ENCODE measurements at regions not wholly inside any gene's neighbourhood (a gene's known extent, or its start where the extent isn't known, plus 50 kb on each side); places are given as distances from the start of the nearest gene placed in this dataset.

DNA sequence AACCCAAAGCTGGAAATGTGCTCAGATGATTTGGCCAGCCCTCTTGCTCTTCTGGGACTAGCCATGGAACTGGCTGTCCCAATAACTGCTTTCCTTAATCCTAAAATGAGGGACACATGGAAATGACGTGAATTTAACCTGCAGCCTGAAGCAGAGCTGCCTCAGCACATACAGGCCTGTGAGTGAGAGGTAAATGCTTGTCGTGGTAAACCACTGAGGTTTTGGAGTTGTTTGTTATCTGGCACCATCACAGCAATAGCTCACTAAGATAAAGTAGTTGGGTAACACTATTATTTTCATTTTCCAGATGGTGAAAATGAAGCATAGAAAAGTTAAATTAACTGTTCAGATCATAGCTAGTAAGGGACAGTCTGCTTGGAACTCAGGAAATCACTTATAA is 333.4 kb upstream of the CHD6 start:
- DNase-seq (ENCODE audit: low read depth, low spot score) = no peak

DNA sequence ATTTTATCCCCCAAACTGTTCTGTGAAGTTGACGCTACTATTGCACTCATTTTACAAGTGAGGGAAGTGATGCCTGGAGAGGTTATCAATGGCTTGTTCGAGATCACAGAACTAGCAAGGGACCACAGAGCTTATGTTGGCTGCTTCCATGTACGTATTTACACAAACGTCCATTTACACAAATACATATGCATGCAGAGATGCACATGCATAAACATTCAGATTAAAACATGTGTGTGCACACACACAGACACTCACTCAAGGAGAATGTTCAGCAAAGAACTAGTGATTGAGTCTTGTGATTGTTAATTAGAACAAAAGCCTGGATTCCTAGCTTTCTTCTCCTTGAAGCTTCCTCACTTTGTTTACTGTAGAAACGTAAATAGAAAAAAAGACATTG is 321.5 kb upstream of the CHD6 start:
- no peak for DNase-seq (ENCODE audit: low read depth, low spot score)

DNA sequence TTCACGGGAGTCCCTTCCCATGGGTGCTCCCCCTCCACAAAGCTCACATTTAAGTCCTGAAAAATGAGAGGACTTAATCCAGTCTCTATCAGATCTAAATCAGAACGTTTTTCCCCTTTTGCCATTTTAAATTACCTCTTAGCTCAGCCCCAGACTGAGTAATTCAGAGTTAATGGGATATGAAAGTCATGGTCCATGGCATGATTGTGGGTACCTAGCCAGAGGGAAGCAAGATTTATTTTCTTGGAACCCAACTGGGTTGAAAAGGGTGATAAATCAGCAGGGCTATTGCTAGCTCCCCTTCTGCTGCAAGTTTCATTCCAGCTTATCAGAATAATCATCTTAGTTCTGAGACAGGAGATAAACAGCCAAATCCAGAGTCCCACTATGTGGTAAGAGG is 320.2 kb upstream of the CHD6 start:
- DNase-seq (ENCODE audit: low read depth, low spot score) = no peak

DNA sequence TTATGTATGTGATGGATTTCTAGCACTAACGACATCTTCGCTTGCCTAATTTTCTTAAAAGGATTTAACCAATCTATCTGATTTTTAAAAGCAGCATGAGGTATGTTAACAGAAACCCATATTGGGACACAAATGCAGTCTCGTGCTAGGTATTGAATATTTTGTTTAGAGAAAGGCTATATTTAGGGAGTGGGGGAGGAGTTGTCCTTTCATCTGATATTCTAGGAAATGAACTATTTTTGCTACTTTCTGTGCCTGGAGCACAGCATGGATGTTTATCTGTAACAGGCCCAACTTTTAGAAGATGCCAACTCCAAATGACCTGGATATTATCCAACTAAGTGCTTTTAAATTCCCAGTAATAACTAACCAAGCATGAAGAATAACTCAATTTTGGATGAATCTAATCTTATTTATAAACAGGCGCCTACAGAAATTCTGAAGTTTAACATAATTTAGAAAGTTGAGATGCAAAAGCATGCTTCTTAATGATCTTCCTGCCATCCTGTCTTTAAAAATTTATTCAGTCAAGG is 317.1 kb upstream of the CHD6 start:
- DNase-seq (ENCODE audit: low read depth, low spot score) = no peak

DNA sequence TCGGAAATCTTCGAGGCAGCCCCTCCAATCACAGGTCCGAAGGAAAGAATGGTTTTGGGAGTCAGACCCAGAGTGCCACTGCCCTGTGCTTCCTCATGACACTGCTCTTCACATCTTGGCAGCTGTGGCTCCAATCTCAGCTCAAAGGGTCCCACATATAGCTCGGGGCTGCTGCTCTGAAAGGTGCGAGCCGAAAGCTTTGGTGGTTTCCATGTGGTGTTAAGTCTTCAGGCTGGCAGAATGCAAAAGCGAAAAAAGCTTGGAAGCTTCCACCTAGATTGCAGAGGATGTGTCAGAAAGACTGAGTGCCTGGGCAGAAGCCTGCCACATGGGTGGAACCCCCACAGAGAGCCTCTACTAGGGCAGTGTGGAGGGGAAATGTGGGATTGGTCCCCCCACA is 314.3 kb upstream of the CHD6 start:
- no peak for DNase-seq (ENCODE audit: low read depth, low spot score)

DNA sequence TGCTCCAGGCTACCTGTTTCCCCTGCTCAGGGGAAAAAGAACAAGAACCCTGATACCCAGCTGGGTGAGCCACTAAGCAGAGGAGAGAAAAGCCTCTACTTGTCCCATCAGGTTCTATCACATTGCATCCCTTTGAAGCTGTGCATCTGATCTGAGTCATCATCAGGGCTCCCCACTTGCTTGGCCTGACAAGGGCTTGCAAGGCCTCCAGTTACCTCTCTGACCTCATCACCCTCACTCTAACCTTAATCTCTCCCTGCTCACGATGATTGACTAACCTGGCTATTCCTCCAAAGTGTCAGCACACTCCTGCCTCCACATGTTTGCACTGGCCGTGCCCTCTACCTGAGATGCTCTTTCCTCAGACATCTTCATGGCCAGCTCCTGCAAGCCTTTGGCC is 309.5 kb upstream of the CHD6 start:
- DNase-seq (ENCODE audit: low read depth, low spot score) = no peak

DNA sequence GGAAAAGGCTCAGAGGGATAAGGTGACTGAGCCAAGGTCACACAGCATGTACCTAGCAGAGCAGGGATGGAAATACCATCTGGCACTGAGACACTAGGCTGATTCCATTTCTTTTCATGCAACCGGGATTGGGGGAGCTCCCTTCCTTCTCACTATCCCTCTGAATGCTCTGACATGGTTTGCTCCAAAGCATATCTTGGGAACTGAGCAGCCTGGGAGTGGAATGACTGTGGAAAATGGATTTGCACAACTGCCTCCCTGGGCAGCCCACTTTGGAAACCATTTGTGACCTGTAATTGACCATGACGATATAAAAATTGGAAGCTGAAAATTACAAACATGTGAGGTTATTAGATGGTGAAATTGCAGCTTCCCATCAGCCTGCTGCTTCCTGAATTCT is 309.0 kb upstream of the CHD6 start:
- no peak for DNase-seq (ENCODE audit: low read depth, low spot score)

DNA sequence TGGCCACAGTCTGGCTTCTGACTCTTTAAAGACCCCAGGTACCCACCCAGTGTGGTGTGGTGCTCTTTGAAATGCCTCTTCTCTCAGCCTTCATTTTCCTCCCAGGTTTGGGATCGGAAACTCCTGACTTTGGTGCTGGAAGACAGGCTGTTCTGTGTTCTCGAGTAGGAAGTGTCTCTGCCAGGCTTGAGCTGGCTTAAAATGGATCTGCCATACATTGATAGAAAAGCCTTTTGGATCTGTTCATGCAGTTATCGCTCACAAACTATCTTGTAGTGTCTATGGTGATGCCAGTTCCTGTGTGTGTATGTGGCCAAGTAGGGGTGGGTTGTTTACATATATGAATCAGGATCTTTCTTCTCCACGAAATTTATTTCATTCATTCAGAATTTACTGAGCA is 307.3 kb upstream of the CHD6 start:
- no peak for DNase-seq (ENCODE audit: low read depth, low spot score)

DNA sequence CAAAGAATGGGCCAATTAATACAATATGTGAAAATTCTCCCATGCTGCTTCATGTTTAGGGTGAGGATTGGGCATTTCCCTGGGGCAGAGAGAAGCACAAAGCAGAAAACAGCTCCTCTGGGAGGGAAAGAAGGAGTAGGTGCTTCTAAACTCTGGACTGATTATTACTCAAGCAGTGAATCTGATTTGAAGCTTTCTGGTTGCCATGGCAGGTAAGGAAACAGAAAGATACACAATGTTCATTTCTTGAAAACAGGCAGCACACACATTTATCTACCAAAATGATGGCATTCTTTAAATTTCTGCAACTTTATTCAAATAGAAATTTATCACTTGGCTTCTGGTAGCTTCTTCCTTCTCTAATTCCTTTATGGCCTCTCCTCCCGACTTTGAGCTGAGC is 305.4 kb upstream of the CHD6 start:
- DNase-seq (ENCODE audit: low read depth, low spot score) = no peak

DNA sequence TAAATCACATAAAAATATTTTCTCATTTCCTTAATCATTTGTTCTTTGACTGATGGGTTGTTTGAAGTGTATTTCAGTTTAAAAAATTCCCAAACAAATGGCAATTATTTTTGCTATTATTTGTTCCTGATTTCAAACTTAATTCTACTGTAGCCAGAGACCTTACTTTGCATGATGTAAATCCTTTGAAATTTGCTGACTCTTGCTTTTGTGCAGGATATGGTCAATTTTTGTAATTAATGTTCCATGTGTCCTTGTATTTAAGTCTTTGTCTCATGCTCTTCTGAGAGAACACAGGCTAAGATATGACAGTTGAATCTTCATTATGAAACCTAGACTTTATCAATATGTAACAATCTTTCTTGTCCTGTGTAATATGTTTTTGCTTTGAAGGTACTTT is 295.0 kb upstream of the CHD6 start:
- no peak for DNase-seq (ENCODE audit: low read depth, low spot score)

DNA sequence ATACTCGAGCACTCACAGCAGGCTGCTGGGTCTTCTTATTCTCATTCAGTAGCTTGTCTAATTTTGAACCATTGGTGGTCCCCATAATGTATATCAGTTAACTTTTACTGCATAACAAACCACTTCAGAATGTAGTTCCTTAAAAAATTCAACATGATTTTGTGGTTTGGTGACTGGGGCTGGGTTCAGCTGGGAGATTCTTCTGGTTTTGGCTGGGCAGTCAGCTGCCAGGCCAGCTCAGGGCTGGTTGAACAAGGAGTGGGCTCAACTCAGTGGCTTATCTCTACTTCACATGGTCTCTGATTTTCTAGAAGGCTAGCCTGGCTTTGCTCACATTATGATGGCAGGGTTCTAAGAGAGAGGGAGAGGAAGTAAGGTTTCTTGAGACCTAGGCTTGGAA is 292.4 kb upstream of the CHD6 start:
- no peak for DNase-seq (ENCODE audit: low read depth, low spot score)

DNA sequence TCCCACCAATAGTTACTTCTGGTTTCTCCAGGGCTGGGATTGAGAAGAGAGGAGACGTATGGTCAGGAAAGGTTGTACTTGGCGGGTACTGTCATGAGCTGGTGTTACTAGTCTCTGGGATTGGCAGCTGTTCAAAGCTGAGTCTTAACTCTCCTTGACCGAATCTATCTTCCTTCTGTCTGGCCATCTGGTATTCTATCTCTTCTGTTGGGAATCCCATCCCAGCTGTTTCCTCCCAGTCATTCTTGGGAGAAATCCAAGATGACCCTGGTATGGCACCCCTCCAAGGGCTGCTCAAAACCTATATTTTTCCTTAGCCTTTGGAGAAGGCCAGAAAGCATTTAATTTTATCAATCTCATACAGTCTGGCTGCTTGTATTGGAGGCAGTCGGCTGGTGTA is 287.0 kb upstream of the CHD6 start:
- no peak for DNase-seq (ENCODE audit: low read depth, low spot score)

DNA sequence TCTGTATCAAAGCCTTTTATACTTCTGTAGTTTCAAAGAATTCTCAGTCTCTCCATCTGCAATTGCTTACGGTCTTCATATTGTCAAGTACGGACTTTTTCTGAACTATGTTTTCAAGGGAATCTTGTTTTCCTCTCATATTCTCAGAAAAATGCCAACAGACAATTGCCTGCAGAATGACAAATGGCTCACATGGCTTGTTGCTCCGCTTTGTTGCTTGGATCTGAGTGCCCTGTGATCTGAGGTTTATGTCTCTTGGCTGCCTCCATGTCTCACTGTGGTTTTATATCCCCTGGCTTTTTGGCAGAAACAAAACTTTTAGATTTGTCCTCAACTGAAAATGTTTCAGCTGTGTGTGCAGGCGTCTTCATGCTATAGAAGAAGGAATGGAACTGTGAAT is 285.4 kb upstream of the CHD6 start:
- no peak for DNase-seq (ENCODE audit: low read depth, low spot score)

DNA sequence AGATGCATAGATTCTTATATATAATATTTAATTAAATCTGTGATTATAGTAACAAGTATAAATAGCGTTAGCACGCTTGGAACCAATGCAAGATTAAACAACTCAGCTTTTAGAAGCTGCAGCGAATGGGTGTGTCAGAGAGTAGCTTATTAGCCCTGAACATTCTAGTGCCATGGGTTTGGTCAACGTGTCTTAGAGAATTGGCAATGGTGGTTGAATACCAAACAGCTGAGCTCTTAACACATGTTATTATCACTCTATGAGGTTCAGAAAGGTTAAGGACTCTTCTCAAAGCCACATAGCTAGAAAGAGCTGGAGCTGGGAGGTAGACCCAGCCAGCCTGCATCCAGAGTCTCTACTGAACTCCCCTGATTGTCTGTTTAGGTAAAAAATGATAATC is 284.2 kb upstream of the CHD6 start:
- no peak for DNase-seq (ENCODE audit: low read depth, low spot score)

DNA sequence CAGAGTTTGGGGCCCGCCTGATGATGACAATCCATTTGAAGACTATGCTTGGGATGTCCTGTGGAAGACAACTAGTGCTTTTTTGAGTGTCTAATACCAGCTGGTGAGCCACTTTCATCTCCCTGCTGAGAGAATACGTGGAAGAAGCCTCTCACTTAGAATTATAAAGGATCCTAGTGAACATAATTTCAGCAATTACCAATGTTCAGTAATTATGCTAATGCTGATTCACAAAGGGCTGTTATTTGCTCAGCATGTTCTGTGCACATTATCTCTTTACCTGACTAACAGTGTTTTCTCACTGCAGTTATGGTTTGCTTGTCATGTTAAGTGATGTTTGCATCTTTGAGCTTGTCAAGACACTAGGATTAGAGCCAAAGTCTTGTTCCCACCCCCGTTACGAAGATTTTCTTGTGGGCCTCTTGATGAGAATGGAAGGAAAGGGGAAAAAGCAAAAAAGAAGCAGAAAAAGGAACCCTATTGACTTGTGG is 282.1 kb upstream of the CHD6 start:
- DNase-seq (ENCODE audit: low read depth, low spot score) = no peak

DNA sequence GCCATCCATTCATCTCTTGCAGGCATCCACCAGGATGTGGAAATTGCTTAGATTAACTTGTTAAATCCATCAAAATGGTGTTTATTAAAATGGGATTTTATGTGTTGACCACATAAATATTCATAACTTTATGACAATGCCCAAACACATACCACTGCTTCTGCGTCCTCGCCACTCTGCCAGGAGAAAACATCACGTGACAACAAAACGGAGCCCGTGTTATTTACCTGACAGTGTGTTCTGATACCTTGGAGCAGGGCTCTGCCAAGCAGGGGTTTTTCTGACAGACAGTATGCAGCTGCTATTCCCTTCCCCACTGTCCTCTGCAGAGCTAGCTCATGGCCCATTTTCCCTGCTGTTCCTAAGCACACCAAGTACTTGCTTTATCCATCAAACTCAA is 279.5 kb upstream of the CHD6 start:
- DNase-seq (ENCODE audit: low read depth, low spot score) = no peak

DNA sequence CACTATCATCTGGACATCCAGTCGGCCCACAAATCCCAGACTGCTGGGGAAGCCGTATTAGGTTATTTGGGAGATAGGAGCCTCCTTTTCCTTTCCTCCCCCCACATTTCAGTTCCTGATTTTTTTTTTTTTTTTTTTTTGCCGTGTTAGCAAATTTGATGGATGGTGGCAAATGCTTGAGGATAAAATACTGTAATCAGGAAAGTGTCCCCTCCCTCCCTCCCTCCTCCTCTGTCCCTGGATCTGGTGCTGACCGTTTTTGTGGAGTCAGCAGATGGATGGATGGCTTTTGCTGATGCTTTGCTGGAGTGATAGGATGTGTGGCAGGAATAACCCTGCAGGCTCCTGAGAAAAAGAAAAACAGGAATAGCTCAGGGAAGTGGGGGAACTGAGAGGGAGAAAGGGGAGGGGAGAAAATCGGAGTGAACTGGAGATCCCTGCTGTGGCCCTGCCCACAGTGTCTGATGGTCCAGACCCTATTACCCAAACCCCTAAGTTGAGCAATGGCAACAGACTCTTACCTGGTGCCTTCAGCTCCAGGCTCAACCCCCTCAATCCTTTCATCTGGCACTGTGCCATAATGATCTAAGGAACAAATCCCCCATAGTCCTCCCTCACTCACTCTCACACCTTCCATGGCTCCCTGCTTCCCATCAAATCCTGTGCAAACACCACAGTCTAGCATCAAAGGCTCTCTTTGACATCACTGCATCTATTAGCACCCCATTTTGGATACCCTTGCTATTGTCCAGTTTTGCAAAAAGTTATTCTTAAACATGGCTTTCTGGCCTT is 277.3 kb upstream of the CHD6 start:
- no peak for DNase-seq (ENCODE audit: low read depth, low spot score)

DNA sequence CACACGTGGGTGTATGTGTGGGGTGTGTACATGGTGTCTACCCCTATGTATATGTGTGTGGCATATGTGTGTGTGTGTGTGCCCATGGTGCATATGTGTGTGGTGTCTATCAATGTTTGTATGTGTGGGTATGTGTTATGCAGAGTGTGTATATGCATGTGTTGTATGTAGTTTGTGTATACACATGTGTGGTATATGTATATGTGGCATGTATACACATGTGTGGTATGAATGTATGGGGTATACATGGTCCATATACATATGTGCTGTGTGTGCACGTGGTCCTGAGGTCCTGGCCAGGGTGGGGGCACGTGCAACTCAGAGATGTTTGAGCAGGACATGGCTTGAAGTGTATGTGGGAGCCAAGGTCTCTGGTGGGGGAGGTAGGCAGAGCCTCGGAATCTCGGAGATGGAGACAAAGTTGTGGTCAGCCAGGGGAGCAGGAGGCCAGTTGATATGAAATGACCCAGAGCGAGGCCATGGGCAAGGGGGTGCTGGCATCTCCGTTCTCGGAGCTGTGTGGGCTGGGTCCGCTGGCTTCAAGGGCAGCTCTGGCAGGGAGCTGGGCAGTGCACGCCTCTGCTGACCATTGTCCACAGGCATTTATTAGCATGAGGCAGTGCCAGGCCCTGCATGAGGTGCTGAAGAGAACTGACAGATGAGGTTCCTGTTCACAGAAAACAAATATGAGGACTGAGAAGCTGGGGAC is 276.2 kb upstream of the CHD6 start:
- no peak for DNase-seq (ENCODE audit: low read depth, low spot score)

DNA sequence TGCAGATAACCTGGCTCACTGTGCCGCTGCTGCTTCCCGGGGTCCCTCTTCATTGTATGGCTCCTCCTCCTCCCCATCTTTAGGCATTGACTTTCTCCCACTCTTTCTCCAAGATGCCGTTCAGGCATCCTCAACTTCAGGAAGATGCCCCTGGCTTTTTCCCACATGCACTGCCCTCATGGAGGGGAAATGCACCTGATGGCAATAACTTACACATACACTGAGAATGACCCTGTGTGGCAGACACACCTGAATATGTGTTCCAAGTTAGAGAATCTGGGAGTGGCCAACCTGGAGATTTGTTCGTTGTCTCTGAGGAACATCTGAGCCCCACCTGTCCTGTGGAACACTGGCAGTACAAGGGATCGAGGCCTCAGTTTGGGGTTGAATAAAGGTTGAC is 273.9 kb upstream of the CHD6 start:
- DNase-seq (ENCODE audit: low read depth, low spot score) = no peak

DNA sequence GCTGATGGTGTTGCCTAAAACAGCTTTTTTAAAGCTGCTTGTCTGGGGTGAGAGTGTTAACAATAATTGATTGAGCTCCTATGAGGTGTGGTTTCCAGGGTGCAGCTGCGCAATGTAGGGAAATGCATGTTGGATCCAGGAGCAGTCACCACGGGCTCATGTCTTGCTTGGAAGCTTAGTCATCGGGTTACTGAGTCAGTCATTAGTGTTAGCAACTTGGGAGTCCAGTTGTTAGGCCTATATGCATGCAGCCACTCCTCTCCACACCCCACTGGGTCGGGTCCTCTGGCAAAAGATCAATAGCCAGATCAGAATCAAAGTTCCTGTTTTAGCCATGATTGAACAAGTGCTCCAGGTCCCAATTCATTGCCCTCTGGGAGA is 271.7 kb upstream of the CHD6 start:
- DNase-seq (ENCODE audit: low read depth, low spot score) = no peak

DNA sequence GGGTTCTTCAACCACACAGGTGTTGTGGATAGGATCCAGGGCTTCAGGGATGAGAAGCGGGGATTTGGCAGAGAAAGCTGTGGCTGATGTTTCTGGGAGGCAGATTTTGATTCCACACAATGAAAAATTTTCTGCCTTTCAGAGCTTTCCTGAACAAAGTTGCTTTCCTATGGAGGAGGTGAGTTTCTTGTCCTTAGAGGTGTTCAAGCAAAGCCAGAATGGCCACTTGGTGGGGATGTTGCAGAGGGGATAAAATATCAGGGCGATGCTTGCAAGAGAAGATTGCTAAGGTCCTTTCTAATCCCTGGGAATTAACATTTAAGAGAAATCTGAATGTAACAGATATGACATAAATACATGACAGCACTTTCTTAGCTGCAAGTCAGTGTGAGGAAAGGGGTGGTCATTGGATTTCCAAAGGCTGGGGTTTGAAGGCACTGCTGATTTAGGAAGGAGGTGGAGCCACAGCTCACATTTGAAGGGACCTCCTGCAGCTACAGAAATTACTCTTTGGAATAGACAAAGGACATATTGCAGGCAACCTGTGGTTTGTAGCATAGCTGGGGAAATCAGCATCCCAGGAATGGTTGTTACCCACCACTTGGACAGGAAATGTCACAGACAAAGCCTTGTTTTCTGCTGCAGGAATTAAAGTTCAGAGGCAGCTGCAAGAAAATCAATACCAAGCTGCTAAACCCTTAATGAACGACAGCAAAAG is 271.1 kb upstream of the CHD6 start:
- DNase-seq (ENCODE audit: low read depth, low spot score) = no peak

DNA sequence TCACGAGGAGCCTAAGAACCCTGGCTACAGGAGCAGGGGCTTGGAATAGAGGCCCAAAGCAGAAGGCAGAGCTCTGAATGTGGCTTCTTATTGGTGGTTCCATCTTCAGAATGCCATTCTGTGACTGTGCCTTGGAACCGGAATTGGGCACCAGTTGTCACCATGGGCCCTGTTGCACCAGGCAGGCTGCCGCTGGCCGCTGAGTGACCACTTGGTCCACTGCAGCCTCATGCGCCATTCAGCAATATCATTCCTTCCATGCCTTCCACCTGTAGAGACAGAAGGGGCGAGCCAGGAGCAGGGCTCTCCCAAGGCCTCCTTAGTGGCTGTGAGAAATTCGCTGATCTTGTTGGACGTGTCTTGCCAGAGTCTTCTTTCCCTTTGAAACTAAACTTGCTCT is 270.3 kb upstream of the CHD6 start:
- no peak for DNase-seq (ENCODE audit: low read depth, low spot score)
